HG02943 (cell line): ENCODE measurements at regions not wholly inside any gene's neighbourhood (a gene's known extent, or its start where the extent isn't known, plus 50 kb on each side); places are given as distances from the start of the nearest gene placed in this dataset.

ENCODE experiments used
- ATAC-seq: cut with Tn5 transposase; IDR thresholded peaks from one replicate; pipeline ENCODE4 v1.9.1; 2021; ENCODE audit warnings: mild to moderate bottlenecking, low read depth, moderate library complexity; ENCODE audit not compliant: unreplicated experiment

DNA sequence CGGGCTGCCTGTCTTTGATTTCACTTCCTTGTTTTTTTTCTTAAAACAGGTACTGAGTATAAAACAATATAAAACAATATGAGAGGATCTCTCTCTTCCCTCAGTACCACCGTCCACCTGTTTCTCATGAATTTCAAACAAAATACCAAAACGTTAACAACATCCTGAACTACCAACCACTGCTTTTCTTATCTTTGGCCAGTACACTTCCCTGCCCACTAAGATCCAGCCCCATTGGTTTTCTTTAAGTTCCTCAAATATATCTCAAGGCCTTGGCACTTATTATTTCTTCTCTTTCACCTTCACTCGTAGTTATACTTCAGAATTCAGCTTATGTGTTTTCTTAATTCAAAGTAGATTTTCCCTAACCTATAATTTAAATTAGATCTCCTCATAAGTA, 370.2 kb upstream of the GRIA3 start:
- no peak for ATAC-seq

DNA sequence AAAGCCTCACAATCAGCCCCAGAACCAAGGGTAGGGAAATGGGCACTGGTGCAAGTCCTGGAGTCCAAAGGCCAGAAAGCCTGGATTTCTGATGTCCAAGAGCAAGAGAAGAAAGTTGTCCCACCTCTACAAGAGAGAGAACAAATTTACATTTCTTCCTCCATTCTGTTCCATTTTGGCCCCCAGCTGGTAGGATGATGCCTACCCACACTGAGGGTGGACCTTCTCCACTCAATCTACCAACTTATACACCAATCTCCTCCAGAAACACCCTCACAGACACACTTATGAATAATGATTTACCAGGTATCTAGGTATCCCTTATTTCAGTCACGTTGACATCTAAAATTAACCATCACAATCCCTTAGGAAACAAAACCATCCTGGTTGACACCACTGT, 367.8 kb upstream of the GRIA3 start:
- no peak for ATAC-seq

DNA sequence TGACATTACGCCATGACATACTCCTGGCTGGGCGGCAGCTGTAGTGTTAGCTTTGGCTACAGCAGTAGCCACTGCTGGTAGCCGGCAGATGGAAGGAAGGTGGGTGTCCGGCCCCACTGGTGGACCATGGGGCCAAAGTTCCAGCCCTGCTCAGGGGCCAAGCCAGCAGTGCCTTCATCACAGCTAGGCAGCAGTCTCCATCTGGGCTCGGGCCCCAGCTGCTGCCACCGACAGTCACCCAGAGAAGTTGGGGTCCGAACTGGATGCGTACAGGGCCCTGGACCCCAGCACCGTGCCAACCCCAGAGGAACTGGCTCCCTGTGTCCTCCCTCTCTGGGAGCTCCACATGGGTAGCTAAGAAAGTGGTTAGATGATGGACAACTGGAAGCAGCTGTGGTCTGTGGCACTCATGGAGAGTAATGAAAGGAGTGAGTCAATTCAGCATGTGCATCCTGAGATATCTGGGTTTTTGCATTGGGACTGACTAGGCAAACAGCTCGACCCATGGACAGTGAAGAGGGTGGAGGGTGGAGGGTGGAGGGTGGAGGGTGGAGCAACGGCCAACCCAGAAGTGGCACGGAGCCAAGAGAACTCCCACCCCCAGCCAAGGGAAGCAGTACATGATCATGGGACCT, 366.6 kb upstream of the GRIA3 start:
- no peak for ATAC-seq

DNA sequence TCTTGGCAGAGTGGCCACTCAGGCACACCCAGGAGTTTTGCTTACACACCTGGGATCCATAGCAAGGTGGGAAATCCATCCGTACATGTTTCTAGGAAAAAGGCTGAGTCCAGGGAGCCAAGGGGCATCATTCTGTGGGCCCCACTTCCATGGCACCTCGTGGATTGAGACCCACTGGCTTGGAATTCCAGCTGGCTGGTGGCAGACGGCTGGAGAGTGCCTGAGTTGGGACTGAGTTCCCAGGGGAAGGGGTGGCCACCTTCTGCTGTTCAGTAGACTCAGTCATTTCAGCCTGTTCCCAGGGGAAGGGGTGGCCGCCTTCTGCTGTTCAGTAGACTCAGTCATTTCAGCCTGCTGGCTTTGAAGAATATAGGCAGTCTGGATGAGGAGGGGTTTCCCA, 366.0 kb upstream of the GRIA3 start:
- ATAC-seq, result no peak

DNA sequence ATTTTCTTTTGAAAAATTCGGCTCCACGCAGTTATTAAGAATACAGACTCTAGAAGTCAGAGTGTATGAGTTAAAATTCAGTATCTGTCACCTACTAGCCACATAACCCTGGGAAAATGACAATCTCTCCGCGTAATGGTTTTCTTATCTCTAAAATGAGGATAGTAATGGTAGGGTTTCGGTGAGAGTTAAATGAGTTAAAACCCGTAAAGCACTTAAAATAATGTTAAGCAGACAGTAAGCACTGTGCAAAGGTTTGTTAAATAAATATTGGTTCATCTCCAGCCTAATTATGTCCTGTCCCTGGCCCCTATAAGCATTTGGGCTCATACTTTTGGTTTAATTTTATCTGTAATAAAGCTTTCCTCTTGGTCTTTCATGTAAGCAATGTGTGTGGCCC, 350.8 kb upstream of the GRIA3 start:
- ATAC-seq, result no peak

DNA sequence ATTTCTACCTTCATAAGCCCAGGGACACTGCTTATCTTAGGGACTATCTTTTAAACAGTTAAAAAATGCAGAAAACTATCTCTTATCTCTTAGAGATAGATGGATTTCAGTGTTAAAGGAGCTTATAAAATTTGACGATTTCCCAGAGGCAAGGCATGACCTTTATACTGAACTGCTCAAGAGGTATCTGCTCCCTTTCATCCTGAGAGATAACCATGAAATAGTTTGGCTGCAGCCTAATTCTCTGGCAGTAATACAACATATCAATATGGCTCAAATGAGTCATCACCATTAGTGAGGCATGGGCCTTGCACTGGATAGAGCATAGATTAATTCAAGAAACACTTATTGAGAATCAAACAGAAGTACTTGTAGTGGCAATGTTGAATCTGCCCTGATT, 348.2 kb upstream of the GRIA3 start:
- ATAC-seq, result no peak

DNA sequence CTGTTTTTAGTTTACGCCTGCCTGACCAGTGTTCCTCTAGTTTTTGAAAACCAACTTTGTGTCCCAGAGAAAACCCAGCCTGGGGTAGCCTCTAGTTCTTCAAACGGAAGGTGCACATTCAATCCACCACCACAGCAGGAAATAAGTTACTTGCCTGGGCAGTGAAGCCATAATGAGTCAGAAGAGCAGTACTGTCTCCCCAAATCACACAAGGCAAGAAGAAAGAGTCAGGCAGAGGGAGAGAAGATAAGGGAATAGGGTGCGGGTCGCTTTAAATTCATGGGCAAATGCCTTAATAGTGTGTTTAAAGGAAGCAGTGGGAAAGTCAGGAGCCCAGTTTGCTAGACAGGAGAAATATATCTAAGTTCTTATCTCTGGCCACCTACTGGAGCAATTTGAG, 333.8 kb upstream of the GRIA3 start:
- ATAC-seq, result no peak

DNA sequence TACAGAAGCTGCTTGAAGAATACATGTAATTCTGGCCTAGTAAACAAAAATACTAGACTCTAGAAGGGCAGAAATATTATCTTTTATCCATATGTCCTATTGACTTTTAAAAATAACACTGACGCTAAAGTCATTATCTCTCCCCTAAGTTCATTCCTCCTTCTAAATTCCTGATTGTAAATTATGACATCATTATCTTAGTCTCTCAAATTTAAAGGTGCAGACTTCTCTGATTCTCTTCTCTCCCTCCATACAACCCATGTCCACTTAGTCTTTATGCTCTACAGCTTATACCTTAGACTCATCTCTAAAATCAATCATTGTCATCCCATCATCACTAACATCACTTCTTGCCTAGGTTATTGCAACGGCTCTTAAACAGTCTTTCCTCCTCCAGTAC, 327.9 kb upstream of the GRIA3 start:
- ATAC-seq, result no peak

DNA sequence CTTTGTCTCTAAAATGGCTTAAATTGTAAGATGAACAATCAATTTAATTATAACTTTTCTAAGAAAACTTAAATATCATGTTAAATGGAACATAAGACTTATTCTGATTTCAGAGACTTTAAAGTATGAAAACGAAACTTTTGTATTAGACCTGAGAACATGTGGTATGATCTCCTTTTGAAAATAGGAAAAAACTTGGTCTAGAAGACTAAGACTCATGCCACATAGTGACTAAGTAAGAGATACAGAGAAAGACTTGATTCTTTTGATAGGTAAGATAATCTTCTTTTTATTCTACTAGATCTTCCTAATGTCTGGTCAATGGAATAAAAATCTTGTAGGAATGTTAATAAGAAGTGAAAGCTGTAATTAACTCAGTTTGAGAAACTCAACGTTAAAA, 326.3 kb upstream of the GRIA3 start:
- ATAC-seq, result no peak

DNA sequence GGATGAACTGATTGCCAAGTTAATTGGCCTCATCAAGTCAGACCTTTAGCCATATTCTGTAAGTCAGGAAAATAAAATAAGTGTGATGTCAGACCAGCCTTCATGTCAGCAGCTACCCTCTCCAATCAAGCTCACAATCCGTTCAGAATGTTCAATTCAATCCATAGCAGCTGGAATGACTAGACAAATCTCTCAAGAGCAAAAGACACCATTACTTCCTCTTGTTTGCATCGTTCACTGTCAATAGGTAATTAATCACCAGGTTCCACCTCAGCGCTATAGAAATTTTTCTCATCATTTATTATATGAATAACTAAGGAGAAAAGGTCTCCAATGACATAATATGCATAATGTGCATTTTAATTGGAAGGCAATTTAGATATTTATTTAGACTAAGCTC, 321.0 kb upstream of the GRIA3 start:
- ATAC-seq, result no peak

DNA sequence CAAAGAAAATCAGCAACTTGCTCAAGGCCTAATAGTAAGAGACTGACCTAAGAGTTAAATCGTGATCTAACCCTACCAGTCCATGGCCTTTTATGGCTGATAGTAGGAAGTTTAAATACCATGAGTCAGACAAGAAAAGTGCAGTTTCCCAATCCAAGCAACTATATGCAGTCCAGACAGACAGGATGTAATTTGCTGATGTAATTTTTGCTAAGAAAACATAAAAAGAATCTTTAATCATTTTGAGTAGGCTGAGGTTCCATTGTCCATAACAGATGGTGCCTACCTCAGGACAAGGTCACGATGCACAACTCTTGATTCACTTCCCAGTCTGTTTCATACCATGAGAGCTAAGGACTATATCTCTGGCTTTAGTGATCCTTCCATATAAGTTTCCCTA, 317.5 kb upstream of the GRIA3 start:
- ATAC-seq, result no peak

DNA sequence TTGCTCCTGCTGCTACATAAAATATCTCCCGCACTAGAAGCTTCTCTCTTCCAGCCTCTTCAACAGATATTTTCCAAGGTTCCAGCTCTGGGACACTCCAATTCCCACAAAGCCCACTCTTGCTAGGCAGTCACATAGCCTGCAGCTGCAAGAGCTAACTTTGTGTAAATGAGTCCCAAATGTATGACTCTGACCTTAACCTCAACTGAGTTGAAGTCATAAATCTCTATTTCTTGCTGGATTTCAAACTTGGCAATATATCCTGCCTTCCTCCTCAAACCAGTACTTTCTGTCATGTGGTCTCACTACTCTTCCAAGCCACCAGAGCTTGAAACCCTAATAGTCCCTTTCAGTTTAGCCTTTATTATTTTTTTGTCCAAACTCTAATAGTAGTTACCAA, 315.4 kb upstream of the GRIA3 start:
- ATAC-seq, result no peak

DNA sequence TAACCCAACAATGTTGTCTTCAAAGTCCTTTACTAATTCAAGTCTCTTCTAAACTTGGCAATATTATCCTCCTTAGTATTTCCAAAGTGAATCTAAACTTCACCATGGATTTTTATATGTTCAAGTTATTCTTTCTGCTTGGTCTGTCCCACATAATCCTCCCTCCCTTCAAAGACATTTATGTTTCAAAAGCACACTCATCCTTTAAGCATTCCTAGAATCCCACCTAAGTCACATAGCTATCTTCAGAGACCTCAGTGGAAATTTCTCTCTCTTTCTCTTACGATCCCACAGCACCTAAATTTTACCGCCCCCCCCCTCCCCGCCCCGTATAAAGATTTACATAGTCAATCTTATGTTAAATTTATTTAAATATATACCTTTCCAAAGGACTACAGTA, 314.9 kb upstream of the GRIA3 start:
- ATAC-seq, result no peak

DNA sequence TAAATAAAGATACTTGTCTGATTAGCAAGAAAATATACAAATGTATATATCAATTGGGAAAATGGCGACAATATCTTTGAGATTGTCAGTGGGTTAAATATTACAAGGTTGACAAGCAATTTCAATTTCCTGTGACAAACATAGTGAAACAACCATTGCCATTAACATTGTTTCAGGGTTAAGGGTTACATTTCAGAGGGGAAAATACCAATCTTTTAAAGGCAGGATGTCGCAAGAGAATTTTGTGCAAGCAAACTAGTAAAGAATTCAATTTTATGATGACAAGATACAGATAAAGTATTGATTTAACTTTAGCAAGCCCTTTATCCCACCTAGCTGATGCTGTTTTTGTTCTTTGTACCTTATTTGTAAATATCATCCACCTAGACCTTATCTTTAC, 305.8 kb upstream of the GRIA3 start:
- no peak for ATAC-seq

DNA sequence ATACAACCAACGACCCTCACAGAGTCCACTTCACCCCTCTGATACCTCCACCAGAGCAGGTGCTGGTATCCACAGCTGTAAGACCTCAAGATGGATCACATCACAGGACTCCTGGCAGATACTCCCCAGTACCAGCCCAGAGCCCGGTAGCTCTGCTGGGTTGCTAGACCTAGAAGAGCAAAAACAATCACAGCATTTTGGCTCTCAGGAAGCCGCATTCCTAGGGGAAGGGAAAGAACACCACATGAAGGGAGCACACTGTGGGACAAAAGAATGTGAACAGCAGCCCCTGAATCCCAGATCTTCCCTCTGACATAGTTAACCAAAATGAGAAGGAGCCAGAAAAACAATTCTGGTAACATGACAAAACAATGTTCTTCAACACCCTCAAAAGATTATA, 303.1 kb upstream of the GRIA3 start:
- ATAC-seq, result no peak

DNA sequence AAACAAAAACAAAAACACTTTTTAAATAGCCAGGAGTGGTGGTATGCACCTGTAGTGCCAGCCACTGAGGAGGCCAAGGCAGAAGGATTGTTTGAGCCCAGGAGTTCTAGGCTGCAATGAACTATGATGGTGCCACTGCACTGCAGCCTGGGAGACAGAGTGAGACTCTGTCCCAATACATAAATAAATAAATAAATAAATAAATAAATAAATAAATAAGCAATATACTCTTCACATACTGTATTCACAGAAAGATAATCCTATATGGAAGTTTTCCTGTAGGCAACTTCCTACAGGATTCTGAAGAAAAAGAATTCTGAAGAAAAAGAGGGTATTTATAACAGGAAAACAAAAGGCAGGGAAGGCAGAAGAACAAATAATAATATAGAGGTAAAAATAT, 293.3 kb upstream of the GRIA3 start:
- ATAC-seq, result no peak

DNA sequence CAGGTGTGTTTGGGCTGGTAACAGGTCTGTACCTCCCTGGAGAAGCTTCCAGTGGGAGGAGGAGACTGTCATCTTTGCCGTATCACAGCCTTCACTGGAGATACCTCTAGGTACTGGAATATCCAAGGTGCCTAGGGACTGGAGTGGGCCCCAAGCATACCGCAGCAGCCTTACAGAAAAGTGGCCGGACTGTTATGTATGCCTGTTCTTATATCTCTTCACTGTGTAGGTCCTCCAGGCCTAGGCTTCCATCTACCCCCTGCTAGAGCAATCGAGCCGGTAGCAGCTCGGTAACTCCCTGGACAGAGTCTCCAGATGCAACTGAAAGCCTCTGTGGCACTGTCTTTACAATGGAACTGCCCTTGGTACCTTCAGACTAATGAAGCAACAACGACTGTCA, 277.4 kb upstream of the GRIA3 start:
- no peak for ATAC-seq

DNA sequence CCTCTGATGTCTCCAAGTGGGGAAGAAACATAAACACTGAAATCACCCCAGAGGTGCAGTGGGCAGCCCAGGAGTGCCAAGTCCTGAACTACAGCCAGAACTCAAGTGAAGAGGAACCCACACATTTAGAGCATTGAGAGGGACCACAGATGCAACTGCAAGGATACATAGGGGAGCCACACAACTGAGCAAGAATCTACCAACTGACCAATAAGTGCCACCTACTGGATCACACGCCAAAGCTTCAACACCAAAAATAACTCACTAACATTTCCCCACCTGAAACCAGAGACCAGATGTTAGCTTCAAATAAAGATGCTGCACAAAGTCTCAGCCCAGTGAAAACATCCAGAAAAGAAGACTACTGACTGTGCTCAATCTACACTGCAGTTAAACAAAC, 276.7 kb upstream of the GRIA3 start:
- ATAC-seq, result no peak

DNA sequence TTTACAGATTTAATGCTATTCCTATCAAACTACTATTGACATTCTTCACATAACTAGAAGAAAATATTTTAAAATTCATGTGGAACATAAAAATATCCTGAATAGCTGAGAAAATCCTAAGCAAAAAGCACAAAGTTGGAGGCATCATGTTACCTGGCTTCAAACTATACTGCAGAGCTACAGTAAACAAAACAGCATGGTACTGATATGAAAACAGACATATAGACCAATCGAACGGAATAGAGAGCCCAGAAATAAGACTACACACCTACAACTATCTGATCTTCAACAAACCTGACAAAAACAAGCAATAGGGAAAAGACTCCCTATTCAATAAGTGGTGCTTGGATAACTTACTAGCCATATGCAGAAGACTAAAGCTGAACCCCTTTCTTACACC, 273.4 kb upstream of the GRIA3 start:
- no peak for ATAC-seq

DNA sequence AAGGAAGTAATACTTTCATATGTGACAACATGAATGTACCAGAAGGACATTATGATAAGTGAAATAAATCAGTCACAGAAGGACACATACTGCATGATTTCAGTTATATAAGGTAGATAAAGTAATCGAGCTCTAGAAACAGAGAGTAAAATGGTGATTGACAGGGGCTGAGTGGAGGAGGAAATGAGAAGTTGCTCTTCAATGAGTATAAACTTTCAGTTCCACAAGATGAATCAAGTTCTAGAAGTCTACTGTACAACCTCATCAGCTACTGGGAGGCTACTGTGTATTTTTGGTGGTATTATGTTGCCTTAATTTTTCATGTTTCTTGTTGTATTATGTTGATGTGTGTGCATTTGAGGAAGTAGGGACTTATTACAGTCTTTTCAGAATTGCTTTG, 270.9 kb upstream of the GRIA3 start:
- ATAC-seq, result no peak

DNA sequence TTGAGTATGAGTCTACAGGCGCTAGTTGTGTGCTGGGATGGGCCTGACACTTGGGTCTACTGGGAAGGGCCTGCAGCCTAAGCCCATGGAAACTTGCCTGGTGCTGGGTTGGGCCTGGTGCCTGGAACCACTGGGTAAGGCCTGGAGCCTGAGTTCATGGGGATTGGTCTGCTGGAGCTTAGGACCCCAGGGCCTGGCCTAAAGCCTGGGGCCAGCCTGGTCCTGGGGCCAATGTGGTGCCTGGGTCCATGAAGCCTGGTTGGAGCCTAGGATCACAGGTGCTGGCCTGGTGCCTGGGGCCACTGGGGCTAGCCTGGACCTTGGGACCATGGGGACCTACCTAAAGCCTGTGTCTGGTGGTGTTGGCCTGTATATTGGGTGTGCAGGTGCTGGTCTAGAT, 270.3 kb upstream of the GRIA3 start:
- ATAC-seq, result no peak

DNA sequence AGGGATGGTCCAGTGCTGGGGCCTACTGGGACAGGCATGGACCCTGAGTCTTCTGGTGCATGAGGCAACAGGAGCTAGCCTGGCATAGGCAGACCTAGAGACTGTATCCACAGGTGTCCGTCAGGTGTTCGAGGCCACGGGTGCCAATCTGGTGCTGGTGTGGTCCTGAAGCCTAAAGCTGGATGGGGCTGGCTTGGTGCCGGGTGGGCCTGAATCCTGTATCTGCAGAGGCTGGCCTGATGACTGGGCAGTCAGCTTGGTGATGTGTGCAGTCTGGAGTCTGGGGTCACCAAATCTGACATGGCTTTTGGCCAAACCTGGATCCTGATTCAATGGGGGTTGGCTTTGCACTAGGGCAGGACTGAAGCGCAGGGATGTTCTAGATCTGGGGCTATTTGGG, 269.8 kb upstream of the GRIA3 start:
- ATAC-seq, result no peak

DNA sequence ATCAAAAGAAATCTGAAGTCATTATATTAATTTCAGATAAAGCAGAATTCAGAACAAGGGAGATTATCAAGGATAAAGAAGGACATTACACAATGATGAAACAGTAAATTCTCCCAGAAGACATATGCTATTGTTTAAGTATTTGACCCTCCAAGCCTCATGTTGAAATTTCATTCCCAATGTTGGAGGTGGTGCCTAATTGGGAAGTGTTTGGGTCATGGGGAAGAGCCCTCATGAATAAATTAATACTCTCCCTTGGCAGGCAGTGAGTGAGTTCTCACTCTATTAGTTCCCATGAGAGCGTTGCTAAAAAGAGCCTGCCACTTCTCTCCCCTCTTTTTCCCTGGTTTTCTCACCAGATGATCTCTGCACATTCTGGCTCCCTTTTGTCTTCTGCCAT, 249.9 kb upstream of the GRIA3 start:
- no peak for ATAC-seq
